HG02840 (cell line): ENCODE measurements at regions not wholly inside any gene's neighbourhood (a gene's known extent, or its start where the extent isn't known, plus 50 kb on each side); places are given as distances from the start of the nearest gene placed in this dataset.
"Not testable (repeated sequence)": the region's sequence is repeated elsewhere in the genome, so short reads cannot be mapped to it uniquely, and the experiment has no call there.

Experiments
- ATAC-seq: cut with Tn5 transposase; IDR thresholded peaks from one replicate; pipeline ENCODE4 v1.9.1; 2021; ENCODE audit warnings: mild to moderate bottlenecking, moderate library complexity, moderate number of reproducible peaks; ENCODE audit not compliant: unreplicated experiment, low FRiP score

DNA sequence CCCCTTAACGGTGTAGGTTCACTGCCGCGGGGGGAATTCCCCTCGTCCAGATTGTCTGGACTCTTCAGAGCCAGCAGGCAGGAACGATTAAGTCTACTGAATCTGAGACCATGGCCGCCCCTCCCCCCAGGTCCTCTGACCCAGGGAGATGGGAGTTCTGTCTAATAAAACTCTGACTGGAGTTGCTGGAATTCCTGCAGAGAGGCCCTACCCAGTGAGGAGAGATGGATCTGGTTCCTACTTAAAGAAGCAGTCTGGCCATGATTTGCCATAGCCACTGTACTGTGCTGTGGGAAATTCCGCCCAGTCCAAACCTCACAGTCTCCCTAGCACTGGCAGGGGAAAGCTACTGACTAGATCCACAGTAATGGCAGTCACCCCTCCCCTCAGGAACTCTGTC is 237.7 kb upstream of the RASA1 start:
- ATAC-seq: no peak

DNA sequence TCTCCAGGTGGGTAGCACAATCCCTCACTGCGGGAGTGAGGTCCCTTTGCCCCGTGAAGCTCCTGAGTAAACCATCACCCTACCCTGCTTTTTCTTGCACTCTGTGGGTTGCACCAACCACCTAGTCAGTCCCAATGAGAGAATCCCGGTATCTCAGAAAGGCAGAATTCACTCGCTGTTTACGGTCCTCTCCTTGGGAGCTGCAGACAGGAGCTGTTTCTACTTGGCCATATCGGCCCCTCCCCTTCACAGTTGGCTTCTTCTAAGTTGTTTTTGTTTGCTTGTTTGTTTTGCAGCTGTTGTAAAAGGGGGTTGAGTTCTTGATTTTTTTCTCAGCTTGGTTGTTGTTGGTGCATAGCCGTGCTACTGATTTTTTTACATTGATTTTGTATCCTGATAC is 237.0 kb upstream of the RASA1 start:
- no peak for ATAC-seq

DNA sequence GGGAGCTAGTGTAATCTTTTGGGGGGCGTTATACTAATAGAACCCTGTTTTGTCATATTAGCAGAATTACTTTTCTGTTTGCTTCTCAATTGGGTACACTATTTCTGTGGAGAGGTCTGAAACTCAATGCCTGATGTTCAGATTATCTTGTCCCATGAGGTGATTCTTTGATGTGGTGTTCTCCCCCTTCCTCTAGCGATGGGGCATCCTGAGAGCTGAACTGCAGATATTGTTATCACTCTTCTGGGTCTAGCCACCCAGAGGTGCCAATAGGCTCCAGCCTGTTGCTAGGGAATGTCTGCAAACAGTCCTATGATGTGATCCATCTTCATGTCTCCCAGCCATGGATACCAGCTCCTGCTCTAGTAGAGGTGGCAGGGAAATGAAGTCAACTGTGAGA is 233.1 kb upstream of the RASA1 start:
- no peak for ATAC-seq

DNA sequence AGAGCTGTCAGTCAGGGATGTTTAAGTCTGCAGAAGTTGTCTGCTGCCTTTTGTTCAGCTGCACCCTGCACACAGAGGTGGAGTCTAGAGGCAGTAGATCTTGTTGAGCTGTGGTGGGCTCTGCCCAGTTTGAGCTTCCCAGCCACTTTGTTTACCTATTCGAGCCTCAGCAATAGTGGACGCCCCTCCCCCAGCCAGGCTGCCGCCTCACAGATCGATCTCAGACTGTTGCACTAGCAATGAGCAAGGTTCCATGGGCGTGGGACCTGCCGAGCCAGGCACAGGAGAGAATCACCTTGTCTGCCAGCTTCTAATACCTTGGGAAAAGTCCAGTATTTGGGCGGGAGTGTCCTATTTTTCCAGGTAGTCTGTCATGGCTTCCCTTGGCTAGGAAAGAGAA is 225.1 kb upstream of the RASA1 start:
- ATAC-seq: no peak

DNA sequence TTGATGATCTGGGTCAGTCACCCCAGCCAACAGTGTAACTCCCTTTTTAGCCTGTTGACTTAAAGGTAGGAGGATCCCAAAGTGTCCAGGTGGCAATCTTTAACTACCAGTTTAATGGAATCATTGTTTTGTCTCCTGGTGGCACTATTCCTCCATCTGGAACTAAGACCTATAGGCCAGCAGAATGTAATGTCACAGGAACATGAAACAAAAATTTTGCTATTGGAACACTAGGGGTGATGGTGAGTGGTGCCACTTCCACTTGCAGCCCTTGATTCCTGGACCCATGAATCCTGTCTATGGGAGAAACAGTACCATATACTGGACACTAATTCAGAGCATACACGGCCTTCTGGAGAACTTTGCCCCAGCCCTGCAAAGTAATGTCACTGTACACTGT is 219.5 kb upstream of the RASA1 start:
- ATAC-seq: no peak

DNA sequence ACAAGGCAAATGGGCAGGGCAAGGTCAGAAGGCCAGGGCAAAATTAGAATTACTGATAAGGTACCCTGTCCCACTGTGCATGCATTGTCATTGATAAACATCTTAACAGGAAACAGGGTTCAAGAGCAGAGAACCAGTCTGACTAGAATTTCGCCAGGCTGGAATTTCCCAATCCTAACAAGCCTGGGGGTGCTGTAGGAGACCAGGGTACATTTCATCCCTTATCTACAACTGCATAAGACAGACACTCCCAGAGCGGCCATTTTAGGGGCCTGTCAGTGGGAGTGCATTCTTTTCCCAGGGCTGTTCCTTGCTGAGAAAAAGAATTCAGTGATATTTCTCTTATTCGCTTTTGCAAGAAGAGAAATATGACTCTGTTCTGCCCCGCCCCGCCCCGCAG is 218.7 kb upstream of the RASA1 start:
- ATAC-seq: not testable (repeated sequence)

DNA sequence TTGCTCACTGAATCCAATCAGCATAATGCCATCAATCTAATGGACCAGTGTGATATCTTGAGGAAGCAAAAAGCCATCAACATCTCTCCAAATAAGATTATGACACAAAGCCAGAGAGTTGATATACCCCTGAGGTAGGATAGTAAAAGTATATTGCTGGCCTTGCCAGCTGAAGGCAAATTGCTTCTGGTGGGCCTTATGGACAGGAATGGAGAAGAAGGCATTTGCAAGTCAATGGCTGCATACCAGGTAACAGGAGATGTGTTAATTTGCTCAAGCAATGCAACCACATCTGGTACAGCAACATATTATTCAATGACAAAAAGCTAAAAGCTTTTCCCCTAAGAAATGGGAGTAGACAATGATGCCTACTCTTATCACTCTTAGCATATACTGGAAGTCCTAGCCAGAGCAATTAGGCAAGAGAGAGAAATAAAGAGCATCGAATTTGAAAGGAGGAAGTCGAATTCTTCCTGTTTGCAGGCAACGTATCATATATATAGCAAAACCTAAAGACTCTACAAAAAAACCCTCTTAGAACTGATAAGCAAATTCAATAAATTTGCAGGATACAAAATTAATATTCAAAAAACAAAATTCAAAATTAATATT is 216.1 kb upstream of the RASA1 start:
- no peak for ATAC-seq

DNA sequence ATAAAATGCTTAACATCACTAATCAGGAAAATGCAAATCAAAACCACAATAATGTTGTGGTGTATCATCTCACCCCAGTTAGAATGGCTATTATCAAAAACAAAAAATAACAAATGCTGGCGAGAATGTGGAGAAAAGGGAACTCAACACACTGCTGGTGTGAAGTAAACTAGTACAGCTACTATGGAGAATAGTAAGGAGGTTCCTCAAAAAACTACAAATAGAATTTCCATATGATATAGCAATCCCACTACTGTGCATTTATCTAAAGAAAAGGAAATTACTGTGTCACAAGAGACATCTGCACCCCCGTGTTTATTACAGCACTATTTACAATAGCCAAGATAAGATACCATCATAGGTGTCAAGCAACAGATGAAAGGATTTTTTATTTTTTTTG is 214.5 kb upstream of the RASA1 start:
- ATAC-seq: no peak

DNA sequence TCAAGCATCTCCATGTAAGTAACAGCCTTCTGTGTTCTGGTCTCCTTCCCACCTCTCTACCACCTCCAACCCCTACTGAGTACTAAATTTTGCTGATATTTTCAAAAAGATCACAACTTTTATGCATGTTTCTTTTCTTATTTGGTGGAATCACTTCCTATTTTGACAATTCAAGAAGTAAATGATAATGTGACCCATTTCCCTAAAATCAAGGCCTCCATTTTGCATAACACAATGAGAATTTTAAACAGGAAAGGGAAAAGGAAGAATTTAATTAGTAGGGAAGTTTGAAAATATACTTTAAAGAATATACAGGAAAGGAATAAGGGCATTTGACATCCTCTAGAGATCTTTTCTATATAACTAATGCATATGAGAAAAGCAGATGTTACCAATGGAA is 212.9 kb upstream of the RASA1 start:
- no peak for ATAC-seq

DNA sequence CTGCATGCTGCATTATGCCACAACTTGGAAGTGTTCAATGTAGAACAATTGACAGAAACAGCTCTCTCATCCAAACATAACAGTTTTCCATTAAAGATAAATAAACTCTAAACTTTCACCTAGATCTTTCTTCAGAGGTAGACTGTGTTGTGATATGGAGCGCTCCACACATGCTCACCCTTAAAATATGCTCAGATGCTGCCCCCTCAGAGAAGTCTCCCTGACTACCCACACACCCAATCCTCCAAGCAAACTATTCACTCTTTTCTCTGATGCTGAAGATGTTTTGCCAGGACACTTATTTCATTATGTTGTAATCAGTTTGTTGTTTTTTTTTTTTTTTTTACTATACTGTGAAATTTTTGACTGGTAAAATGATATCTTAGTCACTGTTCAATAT is 206.6 kb upstream of the RASA1 start:
- no peak for ATAC-seq

DNA sequence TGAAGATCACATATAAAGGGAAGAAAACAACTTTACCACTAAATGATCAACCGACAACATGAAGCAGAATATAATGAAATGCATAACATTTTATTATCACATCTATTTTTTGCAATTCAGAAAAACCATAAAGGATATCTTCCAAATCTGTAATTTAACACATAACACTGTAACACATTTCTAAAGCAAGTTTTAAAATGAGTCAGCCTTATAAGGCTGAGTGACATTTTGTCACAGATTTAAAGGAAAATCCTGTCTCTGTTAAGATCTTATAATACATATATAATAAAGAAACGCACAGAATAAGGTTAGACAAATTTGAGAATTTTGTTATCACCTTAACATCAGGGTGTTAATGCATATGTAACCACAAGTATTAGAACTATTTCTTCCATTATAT is 198.4 kb upstream of the RASA1 start:
- no peak for ATAC-seq

DNA sequence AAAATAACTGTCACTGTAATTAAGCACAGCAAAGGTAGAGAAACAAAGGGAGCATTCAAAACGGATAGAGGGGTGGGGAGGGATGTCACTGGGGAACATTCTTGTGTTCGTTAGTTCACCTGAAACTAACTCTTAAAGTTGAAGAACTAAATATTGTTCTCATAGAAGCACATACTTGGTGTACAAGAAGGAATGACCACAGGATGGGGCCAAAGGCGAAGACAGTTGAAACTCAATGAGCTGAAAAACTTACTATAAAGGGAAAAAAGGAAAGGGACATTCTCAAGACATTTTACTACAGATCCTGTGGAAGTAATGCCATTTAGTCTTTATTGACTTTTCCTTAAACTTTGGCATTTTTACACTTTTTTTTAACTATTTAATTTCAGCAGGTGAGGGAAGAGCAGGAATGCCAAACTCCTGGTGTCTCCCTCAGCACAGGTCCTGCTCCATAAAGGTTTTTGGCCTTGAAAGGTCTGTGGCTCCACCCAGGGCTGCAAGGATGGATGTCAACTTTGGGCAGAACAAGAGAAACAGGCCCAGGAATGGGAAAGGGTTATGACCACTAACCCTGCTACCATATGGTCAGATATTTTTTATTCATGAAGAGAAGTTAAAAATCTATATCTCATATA is 197.6 kb upstream of the RASA1 start:
- ATAC-seq: no peak

DNA sequence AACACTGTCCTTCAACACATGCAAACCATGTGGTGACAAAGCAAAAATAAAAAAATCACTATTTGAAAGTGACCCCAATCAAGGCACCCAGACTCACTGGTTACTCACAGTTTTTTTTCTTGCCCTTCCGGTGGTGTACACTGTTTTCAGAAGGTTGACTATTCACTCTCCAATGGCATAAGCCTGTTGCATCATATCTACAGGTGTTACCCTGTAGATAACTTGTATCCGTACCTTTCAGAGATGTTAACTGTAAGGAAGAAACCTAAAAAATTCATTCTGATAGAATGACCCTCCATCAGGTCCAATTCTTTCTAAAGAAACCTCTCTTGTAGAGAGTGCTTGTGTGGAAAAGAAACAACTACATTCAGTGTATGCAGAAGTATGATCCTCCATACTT is 193.6 kb upstream of the RASA1 start:
- no peak for ATAC-seq

DNA sequence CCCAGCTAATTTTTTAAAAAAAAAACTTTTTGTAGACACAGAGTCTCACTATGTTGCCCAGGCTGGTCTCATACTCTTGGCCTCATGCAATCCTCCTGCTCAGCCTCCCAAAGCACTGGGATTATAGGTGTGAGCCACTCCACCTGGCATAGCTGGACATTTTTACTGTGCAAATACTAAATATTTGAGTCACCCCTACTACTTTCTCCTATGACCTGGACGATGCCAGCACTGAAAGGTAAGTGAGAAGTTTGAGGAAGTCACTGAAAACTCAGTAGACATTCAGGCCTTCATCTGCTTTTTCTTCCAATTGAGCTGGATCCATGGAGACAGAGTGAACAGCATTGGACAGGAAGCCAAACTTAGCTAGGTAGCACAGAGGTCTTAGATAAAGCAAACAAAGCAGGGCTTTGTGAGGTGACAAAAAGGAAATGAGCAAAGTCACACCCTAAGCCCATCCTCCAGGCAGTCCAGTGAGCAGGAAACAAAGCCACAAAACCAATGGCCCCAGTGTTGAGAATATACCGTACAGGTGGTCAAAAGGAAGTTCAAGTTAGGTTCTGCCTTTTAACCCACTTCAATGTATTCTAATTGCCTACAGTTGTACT is 192.6 kb upstream of the RASA1 start:
- peak; percentile 95 for ATAC-seq

DNA sequence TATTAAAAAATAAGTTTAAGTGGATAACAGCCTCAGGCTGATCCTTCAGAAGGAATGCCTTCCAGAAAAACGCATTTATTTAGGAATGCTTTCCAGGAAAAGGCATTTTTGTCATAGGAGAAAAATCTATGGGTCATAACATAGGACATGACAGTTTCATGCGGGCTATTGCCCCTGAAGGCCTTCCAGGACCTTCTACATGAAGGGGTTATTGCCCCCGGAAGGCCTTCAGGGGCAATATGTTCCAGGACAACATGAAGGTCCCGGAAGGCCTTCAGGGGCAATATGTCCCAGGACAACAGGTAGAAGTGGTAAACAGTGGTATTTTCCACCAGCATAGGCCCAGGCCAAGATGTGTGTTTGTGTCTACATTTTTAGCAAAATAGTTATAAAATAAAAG is 191.3 kb upstream of the RASA1 start:
- no peak for ATAC-seq

DNA sequence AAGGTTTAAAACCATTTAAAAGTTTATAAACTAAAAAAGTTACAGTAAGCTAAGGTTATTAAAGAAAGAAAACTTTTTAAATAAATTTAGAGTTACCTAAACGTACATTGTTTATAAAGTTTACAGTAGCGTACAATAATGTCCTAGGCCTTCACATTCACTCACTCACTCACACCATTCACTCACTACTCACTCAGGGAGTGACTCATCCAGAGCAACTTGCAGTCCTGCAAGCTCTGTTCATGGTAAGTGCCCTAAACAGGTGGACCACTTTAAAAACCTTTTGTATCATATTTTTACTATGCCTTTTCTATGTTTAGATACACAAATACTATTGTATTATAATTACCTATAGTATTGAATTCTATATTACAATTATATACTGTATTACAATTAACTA is 190.8 kb upstream of the RASA1 start:
- ATAC-seq: no peak

DNA sequence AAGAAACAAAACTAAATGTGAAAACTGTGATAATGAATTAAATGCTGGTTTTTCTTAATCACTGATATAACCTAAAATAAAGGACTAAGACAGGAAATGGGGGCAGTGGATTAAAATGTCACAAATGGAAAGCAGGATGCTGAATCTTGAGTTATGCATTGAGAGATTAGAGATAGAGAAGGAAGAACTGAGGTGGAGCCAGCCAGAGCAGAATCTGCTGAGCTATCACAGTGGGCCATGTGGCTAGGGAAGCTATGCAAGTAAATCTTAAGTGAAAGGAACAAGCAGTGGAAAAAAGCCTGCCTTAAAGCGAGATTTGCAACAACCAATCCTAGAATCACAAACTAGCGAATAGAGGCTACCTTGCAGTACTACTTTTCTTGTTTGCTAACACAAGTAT is 188.5 kb upstream of the RASA1 start:
- ATAC-seq: no peak

DNA sequence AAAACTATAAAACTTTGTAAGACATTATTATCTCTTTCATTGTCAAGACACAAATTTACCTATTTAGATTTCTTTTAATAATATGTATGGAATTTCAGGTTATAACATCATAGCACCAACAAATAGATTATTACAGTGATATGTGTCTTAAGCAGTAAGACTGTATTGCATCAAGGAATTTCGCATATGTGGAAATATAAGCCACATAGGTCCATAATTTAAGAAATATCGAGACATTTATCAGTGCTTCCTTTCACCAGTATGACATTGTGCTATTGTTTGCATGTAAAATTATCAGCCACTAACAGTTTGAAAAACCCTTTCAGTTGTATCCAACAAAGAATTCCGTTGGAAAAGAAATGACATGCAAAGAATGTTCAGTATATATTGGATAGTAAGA is 186.7 kb upstream of the RASA1 start:
- no peak for ATAC-seq

DNA sequence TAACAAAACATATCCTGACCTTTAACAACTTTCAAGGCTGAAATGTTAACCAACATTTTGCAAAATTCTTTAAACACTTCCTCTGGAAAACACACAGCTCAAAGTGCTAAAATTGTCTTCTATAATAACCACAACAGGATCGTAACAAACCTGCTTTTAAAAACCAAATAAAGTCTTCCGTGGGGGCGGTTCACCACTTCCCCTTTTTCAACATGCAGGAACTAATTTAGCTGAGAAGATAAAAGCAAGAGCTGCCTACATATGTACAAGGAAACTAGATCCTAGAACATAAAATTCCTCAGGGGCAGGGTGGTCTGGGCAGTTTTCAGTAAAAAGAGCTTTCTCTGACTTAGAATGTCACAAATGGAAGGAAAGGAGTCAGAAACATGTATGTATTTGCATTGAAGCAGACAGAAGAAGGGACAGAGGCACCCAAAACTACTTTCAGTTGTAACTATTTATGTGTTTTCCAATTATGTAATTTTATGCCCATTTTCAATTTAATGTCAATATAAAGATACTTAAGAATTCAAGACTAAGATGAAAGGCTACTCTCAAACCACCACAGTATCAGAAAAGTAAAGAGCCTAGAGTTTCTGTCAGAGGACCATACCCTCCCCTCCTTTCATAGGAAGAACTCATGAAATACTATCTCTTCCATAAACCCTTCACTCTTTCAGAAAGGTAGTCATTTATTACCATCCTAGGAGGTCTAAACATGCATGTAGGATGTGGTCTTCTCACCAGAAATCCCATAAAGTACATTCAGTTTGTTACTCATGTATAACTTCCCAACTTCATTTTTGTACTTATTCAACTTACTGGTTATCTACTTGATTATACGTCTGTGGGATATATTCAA is 185.9 kb upstream of the RASA1 start:
- ATAC-seq: peak; percentile 76

DNA sequence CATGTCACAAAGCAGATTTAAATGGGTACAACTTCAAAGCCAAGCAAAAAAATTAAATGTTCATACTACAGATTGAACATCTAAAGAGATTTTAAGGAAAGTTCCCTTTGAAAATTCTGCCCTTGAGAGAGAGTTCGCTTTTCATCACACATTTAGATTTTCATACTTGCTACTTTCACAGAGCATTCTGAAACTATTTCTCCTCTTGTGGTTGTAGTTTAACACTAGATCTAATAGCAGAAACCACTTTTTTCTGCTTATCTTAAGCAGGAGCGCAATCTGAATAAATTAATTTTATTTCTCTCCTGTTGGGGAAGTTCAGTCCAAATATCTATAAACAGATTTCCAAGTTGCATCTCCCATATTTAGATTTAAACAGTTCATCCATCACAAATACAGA is 173.3 kb upstream of the RASA1 start:
- no peak for ATAC-seq

DNA sequence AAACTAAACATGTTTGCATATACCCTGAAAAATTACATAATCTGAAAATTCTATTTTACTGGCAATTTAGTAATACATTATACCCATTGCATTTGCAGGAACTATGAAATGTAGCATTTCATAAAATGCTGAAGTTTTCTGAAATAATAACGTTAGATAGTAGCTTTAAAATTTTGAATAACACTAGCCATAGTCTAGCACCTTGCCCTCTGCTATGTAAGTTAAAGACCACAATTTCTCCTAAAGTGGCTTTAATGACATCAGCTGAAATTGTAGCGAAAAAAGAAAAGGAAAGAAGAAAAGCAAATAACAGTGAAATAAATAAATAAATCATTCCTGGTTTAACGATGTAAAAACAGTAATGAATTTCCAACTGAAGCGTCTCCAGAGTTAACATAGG is 172.8 kb upstream of the RASA1 start:
- ATAC-seq: no peak
